A549 (cell line): ENCODE measurements at regions not wholly inside any gene's neighbourhood (a gene's known extent, or its start where the extent isn't known, plus 50 kb on each side); places are given as distances from the start of the nearest gene placed in this dataset.

Experiments
- ATAC-seq, 2 experiments: fragments of 200-7000 bp in 1 of 2; fragments of >200 bp in 1 of 2; cut with Nextera tagmentation in 1 of 2; cut with Tn5 transposase in 1 of 2; 3 replicates each; pipeline versions ENCODE4 v1.8.0 to v1.9.1; 2018 to 2020; ENCODE audit warnings: mild to moderate bottlenecking in 1 of 2, moderate library complexity in 1 of 2
- CTCF ChIA-PET: fragments of 300-600 bp; sonication (Branson Sonifier 250); formaldehyde crosslinking; extraction: SDS; loops from one replicate; lab custom pipeline; 2021; ENCODE audit warnings: antibody characterized with exemption, inconsistent platforms; lab: Yijun Ruan, JAX
- POLR2A ChIA-PET: fragments of 350-600 bp; formaldehyde crosslinking; extraction: SDS; loops from one replicate; lab custom pipeline; 2021; ENCODE audit warnings: antibody characterized with exemption, inconsistent platforms; lab: Yijun Ruan, JAX
- DNase-seq, 2 experiments: peaks; one replicate each; pipeline versions ENCODE4 v3.0.0 to v3.0.0-alpha.2; 2011 to 2016; ENCODE audit warnings: low read depth in 1 of 2, low spot score in 1 of 2
- FAIRE-seq: peaks from 2 replicates; lab custom pipeline; 2011; peaks lifted over from hg19 to GRCh38; lab: Jason Lieb, UNC
- H3K27ac ChIP-seq, 2 experiments: fragments of >200 bp; sonication (Bioruptor Twin); formaldehyde crosslinking; 3 replicates each; pipeline ENCODE4 v1.5.1; 2016 to 2017
- H3K4me1 ChIP-seq: fragments of >200 bp; sonication (Bioruptor Twin); formaldehyde crosslinking; 3 replicates; pipeline ENCODE4 v1.6.1; 2016
- H3K4me2 ChIP-seq: fragments of >200 bp; sonication (Bioruptor Twin); formaldehyde crosslinking; 3 replicates; pipeline ENCODE4 v1.6.1; 2016
- H3K4me3 ChIP-seq: fragments of >200 bp; sonication (Bioruptor Twin); formaldehyde crosslinking; 3 replicates; pipeline ENCODE4 v1.5.1; 2016
- H3K9me3 ChIP-seq: fragments of >200 bp; sonication (Bioruptor Twin); formaldehyde crosslinking; 3 replicates; pipeline ENCODE4 v1.6.1; 2016
- BHLHE40 ChIP-seq: IDR thresholded peaks from 2 replicates; pipeline ENCODE4 v1.6.1; 2012; ENCODE audit warnings: low read depth, low read length, inconsistent platforms
- CEBPB ChIP-seq, 2 experiments: fragments of >200 bp in 1 of 2; sonication (Bioruptor Twin) in 1 of 2; formaldehyde crosslinking in 1 of 2; IDR thresholded peaks; 2 replicates each; pipeline ENCODE4 v1.6.1; 2012 to 2016
- HEYL ChIP-seq: fragments of 250-450 bp; sonication (Bioruptor Pico); IDR thresholded peaks from 2 replicates; pipeline ENCODE4 v1.8.0; 2021; ENCODE audit warnings: mild to moderate bottlenecking, moderate library complexity
- MAZ ChIP-seq: fragments of 150-350 bp; IDR thresholded peaks from 2 replicates; pipeline ENCODE4 v1.6.1; 2014; ENCODE audit warnings: antibody characterized with exemption, low read depth, low read length, borderline replicate concordance
- NR3C1 ChIP-seq: fragments of >200 bp; sonication (Bioruptor Twin); formaldehyde crosslinking; IDR thresholded peaks from 3 replicates; pipeline ENCODE4 v1.6.1; 2017
- RAD21 ChIP-seq, 2 experiments: fragments of >200 bp in 1 of 2; sonication (Bioruptor Twin) in 1 of 2; formaldehyde crosslinking in 1 of 2; IDR thresholded peaks in 1 of 2; conservative IDR thresholded peaks in 1 of 2; 2 replicates in 1 of 2; 3 replicates in 1 of 2; pipeline ENCODE4 v1.6.1; 2012 to 2018; ENCODE audit warnings: inconsistent platforms in 1 of 2
- RARB ChIP-seq: fragments of 250-450 bp; sonication (Bioruptor Pico); IDR thresholded peaks from 2 replicates; pipeline ENCODE4 v1.8.0; 2021; ENCODE audit warnings: mild to moderate bottlenecking, moderate library complexity
- RFX5 ChIP-seq: fragments of 450-650 bp; IDR thresholded peaks from 2 replicates; pipeline ENCODE4 v1.7.1; 2014; ENCODE audit warnings: antibody characterized with exemption, mild to moderate bottlenecking, moderate library complexity
- SMC3 ChIP-seq: fragments of >200 bp; sonication (Bioruptor Twin); formaldehyde crosslinking; IDR thresholded peaks from 3 replicates; pipeline ENCODE4 v1.6.1; 2018; ENCODE audit warnings: inconsistent platforms
- ZNF302 ChIP-seq: fragments of 250-450 bp; sonication (Bioruptor Pico); IDR thresholded peaks from 2 replicates; pipeline ENCODE4 v1.9.0; 2021; ENCODE audit warnings: inconsistent platforms, mild to moderate bottlenecking, moderate library complexity
- ZSCAN20 ChIP-seq: fragments of 250-450 bp; sonication (Bioruptor Pico); IDR thresholded peaks from 2 replicates; pipeline ENCODE4 v1.8.0; 2022; ENCODE audit warnings: mild to moderate bottlenecking, moderate library complexity
- WGBS: methylation state at CpG from one replicate; pipeline ENCODE4 v1.1.6; 2017; ENCODE audit errors: missing lambda C conversion rate; 5-methylcytosine and 5-hydroxymethylcytosine counted together
- TF ChIP-seq, protein P1 (sequence below): fragments of >200 bp; sonication (Bioruptor Twin); formaldehyde crosslinking; IDR thresholded peaks from 3 replicates; pipeline ENCODE4 v1.5.1; 2016
- TF ChIP-seq, protein P2 (sequence below): fragments of >200 bp; sonication (Bioruptor Twin); formaldehyde crosslinking; IDR thresholded peaks from 3 replicates; pipeline ENCODE4 v1.6.1; 2016
- TF ChIP-seq, protein P3 (sequence below): IDR thresholded peaks from 2 replicates; pipeline ENCODE4 v1.6.1; 2012
- TF ChIP-seq, protein P4 (sequence below): IDR thresholded peaks from 2 replicates; pipeline ENCODE4 v1.6.1; 2012

DNA sequence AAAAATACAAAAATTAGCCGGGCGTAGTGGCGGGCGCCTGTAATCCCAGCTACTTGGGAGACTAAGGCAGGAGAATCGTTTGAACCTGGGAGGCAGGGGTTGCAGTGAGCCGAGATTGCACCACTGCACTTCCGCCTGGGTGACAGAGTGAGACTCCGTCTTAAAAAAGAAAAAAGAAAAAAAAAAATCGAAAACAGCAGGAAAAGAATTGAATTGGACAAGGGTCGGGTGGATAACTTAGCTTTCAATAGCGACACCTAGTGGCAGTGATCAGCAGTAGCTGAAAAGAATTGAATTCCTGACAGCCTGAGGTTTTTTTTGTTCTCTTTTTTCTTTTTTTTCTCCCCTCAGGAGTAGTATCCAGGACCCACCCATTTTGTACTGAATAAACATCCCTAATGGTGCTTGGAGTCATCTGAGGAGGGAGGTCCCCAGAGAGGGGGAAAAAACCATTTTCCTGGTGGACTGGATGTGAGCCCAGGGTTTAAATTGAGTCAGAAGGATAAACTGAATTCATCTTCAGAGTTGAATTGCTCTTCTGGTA lies 55.1 kb downstream of the CYCS start:
- H3K4me1 ChIP-seq, result peaks cover 21% of the 10 kb centered on the region
- ATAC-seq (peak; percentile 81 to 87), DNase-seq (peak; percentile 82 to 84), FAIRE-seq (no peak)
- H3K27ac ChIP-seq, result peak overlapping the region; percentile 63 to 84
- POLR2A ChIA-PET, result interaction anchor here (0.6 to 1.0 kb wide), 5 partner anchors 15 to 292 kb away, joined by 3 to 5 read pairs (median 3); partner anchors contain the start of gene CYCS
- TF ChIP-seq, protein P1, sequence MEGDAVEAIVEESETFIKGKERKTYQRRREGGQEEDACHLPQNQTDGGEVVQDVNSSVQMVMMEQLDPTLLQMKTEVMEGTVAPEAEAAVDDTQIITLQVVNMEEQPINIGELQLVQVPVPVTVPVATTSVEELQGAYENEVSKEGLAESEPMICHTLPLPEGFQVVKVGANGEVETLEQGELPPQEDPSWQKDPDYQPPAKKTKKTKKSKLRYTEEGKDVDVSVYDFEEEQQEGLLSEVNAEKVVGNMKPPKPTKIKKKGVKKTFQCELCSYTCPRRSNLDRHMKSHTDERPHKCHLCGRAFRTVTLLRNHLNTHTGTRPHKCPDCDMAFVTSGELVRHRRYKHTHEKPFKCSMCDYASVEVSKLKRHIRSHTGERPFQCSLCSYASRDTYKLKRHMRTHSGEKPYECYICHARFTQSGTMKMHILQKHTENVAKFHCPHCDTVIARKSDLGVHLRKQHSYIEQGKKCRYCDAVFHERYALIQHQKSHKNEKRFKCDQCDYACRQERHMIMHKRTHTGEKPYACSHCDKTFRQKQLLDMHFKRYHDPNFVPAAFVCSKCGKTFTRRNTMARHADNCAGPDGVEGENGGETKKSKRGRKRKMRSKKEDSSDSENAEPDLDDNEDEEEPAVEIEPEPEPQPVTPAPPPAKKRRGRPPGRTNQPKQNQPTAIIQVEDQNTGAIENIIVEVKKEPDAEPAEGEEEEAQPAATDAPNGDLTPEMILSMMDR, result peak; percentile 95
- TF ChIP-seq RAD21 (conservative IDR thresholded peaks at IDR 0.05 in 1 of 2, IDR thresholded peaks at IDR 0.05 in 1 of 2) (peak; percentile 85 to 89), ZNF302 (CRISPR knock-in tag) (no peak), SMC3 (peak; percentile 88), CEBPB (IDR thresholded peaks at IDR 0.05) (peak; percentile 27 to 53; a peak in 2 of 4 replicates), BHLHE40 (no peak)
- H3K4me3 ChIP-seq, result peak overlapping the region; percentile 41
- H3K4me2 ChIP-seq, result peak overlapping the region; percentile 70
- WGBS, result under 1% methylated on average over 11 of the region's 11 CpGs
- CTCF ChIA-PET, result interaction anchor here (0.6 to 2.6 kb wide), 59 partner anchors 9 to 1357 kb away, joined by 3 to 36 read pairs (median 4); partner anchors contain the start of gene OSBPL3
- H3K9me3 ChIP-seq, result no peaks in the 10 kb centered on the region

DNA sequence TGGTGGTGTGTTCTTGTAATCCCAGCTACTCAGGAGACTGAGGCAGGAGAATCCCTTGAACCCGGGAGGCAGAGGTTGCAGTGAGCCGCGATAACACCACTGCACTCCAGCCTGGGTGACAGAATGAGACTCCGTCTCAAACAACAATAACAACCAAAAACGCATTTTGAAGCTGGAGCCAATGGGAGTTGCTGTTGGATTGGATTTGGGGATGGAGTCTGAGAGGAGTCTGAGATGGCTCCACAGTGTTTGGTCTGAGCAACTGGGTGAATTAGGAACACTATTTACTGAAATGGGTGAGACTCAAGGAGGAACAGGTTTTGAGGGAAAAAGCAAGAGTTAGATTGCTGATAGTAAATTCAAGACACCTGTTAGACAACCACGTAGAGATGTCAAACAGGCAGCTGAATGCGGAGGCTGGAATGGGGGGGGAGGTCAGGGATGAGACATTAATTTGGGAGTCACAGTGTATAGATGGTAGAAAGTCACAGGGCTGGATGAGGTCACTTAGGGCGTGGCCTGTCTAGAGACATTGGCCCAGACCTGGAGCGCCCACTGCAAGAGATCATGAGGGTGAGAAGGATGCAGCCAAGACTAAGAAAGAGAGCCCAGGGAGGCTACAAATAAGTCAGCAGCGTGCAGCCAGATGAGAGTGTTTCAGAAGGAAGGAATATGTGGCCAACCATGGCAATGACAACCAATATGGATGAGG lies 56.4 kb downstream of the CYCS start:
- WGBS, result 86% methylated on average over 10 of the region's 10 CpGs
- ChIA-PET POLR2A (no interaction called here), CTCF (interaction anchor here (0.6 to 1.7 kb wide), 7 partner anchors 17 to 256 kb away, joined by 3 to 8 read pairs (median 5); no protein-coding TSS in a partner anchor)
- peak in 1 of 2 experiments; percentile 28 for DNase-seq
- peak overlapping the region; percentile 70; the same call in 2 of the 3 replicates for H3K4me2 ChIP-seq
- TF ChIP-seq NR3C1 (no peak), RFX5 (no peak), RARB (CRISPR knock-in tag) (no peak), HEYL (CRISPR knock-in tag) (no peak), BHLHE40 (no peak), MAZ (no peak), ZSCAN20 (CRISPR knock-in tag) (no peak)
- TF ChIP-seq, protein P2, sequence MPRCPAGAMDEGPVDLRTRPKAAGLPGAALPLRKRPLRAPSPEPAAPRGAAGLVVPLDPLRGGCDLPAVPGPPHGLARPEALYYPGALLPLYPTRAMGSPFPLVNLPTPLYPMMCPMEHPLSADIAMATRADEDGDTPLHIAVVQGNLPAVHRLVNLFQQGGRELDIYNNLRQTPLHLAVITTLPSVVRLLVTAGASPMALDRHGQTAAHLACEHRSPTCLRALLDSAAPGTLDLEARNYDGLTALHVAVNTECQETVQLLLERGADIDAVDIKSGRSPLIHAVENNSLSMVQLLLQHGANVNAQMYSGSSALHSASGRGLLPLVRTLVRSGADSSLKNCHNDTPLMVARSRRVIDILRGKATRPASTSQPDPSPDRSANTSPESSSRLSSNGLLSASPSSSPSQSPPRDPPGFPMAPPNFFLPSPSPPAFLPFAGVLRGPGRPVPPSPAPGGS, result no peak
- TF ChIP-seq, protein P3, sequence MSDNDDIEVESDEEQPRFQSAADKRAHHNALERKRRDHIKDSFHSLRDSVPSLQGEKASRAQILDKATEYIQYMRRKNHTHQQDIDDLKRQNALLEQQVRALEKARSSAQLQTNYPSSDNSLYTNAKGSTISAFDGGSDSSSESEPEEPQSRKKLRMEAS, result no peak
- peaks cover 21% of the 10 kb centered on the region for H3K4me1 ChIP-seq
- H3K9me3 ChIP-seq, result no peaks in the 10 kb centered on the region
- ATAC-seq, result peak; percentile 27 to 45; a peak in 4 of 6 replicates
- peak overlapping the region; percentile 63 to 84; a peak in 2 of 6 replicates for H3K27ac ChIP-seq
- H3K4me3 ChIP-seq, result no peak overlapping the region
- no peak for FAIRE-seq

DNA sequence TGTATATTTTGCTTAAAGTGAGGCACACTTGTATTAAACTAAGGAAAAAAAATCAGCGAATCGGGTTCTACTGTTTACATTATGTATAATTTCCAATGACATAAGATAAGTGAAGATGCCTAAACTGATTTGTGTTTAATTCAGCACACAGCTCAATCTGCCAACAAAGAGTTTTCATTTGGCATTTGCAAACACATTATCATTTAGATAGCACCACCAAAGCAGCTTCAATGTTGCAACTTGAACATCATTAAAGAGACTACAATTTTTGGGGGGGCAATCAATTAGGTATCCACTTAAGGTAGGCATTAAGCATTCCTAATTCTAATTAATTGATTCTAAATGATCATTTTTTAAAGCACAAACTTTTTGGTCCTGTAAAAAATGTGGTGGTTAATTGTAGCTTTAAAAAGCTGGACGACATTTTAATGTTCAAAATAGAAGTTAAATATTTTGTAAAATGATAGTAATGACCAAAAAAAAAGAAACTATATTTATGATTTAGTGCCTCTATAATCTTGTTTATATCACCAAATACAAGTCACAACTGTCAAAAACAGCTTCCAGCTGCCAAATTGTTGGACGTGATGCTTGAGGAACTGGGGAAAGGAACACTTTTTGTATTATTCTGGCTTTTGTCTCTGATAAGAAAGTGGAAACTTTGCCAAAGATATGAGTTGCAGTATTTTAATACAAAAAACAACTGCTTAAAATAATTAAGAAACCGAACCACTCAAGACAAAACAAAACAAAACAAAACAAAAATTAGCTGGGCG lies 57.1 kb downstream of the CYCS start:
- ChIA-PET POLR2A (no interaction called here), CTCF (interaction anchor here (0.6 to 3.0 kb wide), 10 partner anchors 10 to 373 kb away, joined by 3 to 11 read pairs (median 5); no protein-coding TSS in a partner anchor)
- TF ChIP-seq, protein P4, sequence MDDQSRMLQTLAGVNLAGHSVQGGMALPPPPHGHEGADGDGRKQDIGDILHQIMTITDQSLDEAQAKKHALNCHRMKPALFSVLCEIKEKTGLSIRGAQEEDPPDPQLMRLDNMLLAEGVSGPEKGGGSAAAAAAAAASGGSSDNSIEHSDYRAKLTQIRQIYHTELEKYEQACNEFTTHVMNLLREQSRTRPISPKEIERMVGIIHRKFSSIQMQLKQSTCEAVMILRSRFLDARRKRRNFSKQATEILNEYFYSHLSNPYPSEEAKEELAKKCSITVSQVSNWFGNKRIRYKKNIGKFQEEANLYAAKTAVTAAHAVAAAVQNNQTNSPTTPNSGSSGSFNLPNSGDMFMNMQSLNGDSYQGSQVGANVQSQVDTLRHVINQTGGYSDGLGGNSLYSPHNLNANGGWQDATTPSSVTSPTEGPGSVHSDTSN, result no peak
- DNase-seq (no peak), FAIRE-seq (no peak), ATAC-seq (no peak)
- peaks cover 14% of the 10 kb centered on the region; the same call in 2 of the 3 replicates for H3K4me1 ChIP-seq
- H3K4me3 ChIP-seq, result no peak overlapping the region
- 73% methylated on average over 6 of the region's 6 CpGs for WGBS
- H3K4me2 ChIP-seq, result no peak overlapping the region
- H3K9me3 ChIP-seq, result no peaks in the 10 kb centered on the region
- no peak overlapping the region for H3K27ac ChIP-seq
